Activated T-helper 1 cell treated with anti-CD3 and anti-CD28 coated beads, Interleukin-12 subunit alpha, Interleukin-12 subunit beta, Interleukin-2, Interleukin-4 antibody, amounts not matched to agents 30 ng/mL and 10 ng/mL and 1 ng/mL, durations not matched to agents 14 hours and 24 hours and 36 hours (primary cell): ENCODE measurements at regions not wholly inside any gene's neighbourhood (a gene's known extent, or its start where the extent isn't known, plus 50 kb on each side); places are given as distances from the start of the nearest gene placed in this dataset.

Experiments used
- DNase-seq: peaks from one replicate; pipeline ENCODE4 v3.0.0; 2021; ENCODE audit warnings: low spot score
- H3K27ac Mint-ChIP-seq: one replicate; pipeline ENCODE4 v1.8.0; 2021; ENCODE audit warnings: mild to moderate bottlenecking, mixed read lengths
- H3K27me3 Mint-ChIP-seq: one replicate; pipeline ENCODE4 v1.8.0; 2022; ENCODE audit warnings: mild to moderate bottlenecking, moderate library complexity, mixed read lengths; ENCODE audit not compliant: insufficient read depth
- H3K36me3 Mint-ChIP-seq: one replicate; pipeline ENCODE4 v1.8.0; 2021; ENCODE audit warnings: low read depth, mixed read lengths
- H3K4me1 Mint-ChIP-seq: one replicate; pipeline ENCODE4 v1.8.0; 2021; ENCODE audit warnings: low read depth, mixed read lengths
- H3K4me3 Mint-ChIP-seq: one replicate; pipeline ENCODE4 v1.8.0; 2021; ENCODE audit warnings: mild to moderate bottlenecking, moderate library complexity, mixed read lengths
- H3K9me3 Mint-ChIP-seq: one replicate; pipeline ENCODE4 v1.8.0; 2021; ENCODE audit warnings: mixed read lengths
- intact Hi-C: fragments of 100-400 bp; cut with micrococcal nuclease; formaldehyde crosslinking; loops from one replicate; pipeline ENCODE4 v1.15.1; 2024

DNA sequence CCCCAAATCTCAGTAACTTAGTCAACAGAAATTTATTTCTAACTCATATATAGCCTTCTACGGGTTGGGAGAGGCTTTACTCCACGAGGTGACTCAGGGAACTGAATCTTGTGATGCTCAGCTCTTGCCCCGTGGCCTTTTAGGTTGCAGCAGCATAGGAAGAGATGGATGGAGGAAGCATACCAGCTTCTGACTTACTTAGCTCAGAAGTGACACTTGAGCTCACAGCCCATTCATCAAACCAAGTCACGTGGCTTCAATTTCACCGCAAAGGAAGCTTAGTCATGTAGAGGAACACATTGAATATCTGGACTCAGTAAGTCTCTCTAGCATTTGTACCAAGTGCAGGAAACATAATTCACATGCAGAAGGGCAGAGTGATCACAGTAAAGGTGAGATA is 124.1 kb upstream of the KCNN2 start:
- Mint-ChIP-seq H3K4me3 (no peak overlapping the region), H3K27me3 (no peaks in the 10 kb centered on the region), H3K27ac (no peak overlapping the region), H3K9me3 (peaks cover 3% of the 10 kb centered on the region), H3K4me1 (no peaks in the 10 kb centered on the region), H3K36me3 (no peaks in the 10 kb centered on the region)
- intact Hi-C loops: no loop called here
- DNase-seq: no peak

DNA sequence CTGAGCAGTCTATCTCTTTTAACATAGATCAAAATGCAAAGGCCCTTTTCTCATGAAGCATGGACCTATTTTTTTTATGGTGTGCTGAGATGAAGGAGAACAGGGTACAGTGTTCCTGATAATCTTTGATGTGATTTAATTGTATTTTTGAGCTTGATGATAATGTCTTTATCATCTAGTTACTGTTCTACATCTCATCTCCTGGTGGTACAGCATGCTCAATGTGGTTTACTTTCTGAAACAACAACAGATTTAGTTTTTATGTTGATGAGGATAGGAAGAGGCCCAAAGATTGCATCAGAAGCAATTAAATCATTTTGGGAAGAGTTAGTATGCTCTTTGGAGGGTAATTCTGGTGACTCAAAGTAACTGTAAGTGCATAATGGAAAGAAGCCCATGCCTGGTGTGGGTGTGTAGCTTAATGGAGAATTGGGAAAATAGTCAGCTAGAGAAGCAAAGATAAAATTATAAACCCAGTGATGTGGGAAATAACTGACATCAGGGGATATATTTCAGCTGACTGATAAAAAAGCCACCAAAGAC is 123.0 kb upstream of the KCNN2 start:
- no peak overlapping the region for H3K4me3 Mint-ChIP-seq
- intact Hi-C loops: no loop called here
- H3K27ac Mint-ChIP-seq: no peak overlapping the region
- H3K4me1 Mint-ChIP-seq: no peaks in the 10 kb centered on the region
- peaks cover 3% of the 10 kb centered on the region for H3K9me3 Mint-ChIP-seq
- H3K36me3 Mint-ChIP-seq: no peaks in the 10 kb centered on the region
- no peaks in the 10 kb centered on the region for H3K27me3 Mint-ChIP-seq
- DNase-seq: no peak

DNA sequence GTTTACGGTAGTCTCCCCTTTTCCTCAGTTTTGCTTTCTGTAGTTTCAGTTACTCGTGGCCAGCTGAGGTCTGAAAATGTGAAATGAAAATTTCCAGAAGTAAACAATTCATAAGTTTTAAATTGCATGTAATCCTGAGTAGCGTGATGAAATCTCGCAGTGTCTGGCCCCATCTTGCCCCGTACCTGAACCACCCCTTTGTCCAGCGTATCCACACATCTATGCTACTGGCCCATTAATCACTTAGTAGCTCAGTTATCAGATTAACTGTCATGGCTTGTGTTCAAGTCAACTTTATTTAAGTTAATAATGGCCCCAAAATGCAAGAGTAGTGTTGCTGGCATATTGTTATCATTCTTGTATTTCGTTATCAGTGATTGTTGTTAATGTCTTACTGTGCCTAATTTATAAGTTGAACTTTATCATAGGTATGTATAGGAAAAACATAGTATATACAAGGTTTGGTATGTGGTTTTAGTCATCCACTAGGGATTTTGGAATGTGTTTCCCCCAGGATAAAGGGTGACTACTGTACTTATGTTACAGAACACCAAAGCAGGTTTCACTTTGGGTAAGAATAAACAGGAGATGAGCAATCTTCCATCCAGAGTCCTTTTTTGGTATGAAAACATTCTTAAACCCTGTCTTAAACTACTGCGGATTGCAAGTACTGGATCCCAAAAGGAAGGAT is 118.4 kb upstream of the KCNN2 start:
- Mint-ChIP-seq H3K27me3 (no peaks in the 10 kb centered on the region), H3K36me3 (no peaks in the 10 kb centered on the region), H3K4me1 (no peaks in the 10 kb centered on the region), H3K4me3 (no peak overlapping the region), H3K9me3 (no peaks in the 10 kb centered on the region), H3K27ac (no peak overlapping the region)
- intact Hi-C loops: no loop called here
- DNase-seq: no peak

DNA sequence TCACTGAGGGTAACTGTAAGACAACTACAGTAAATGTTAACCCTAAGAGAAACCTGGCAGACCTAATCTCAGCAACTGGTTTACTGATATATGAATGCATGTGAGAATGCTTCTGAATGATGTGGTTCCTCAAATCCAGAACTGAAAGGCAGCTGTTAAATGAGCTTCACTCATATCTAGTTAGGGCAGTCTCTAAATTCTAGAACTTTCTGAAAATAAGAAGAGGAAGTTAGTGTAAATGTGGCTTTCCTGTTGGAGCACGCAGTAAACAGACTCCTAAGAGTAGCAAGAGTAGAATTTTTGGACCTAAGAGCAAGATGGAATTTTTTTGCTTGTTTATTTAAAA is 117.9 kb upstream of the KCNN2 start:
- Mint-ChIP-seq H3K4me1 (no peaks in the 10 kb centered on the region), H3K4me3 (no peak overlapping the region), H3K27ac (no peak overlapping the region), H3K36me3 (no peaks in the 10 kb centered on the region), H3K27me3 (no peaks in the 10 kb centered on the region), H3K9me3 (no peaks in the 10 kb centered on the region)
- no peak for DNase-seq
- intact Hi-C loops: no loop called here

DNA sequence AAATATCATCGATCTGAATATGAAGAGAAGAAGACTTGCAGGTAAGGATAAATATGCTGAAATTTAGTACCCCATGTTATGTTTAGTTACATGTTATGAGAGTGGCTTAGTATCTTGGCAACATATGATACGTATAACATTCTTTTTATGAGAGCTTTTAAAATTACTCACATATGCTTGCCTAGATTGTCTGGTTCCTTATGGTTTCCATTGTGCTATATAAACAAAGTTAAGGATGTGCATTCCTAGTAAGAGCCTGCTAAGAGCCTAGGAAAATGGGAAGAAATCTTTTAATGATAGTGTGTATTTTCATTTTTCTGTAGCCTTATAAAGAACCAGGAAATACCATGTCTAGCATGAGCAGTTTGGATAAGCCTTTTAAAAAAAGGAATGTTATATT is 112.0 kb upstream of the KCNN2 start:
- H3K4me1 Mint-ChIP-seq: no peaks in the 10 kb centered on the region
- H3K27me3 Mint-ChIP-seq: no peaks in the 10 kb centered on the region
- no peaks in the 10 kb centered on the region for H3K36me3 Mint-ChIP-seq
- intact Hi-C loops: no loop called here
- DNase-seq: no peak
- H3K27ac Mint-ChIP-seq: no peak overlapping the region
- H3K9me3 Mint-ChIP-seq: no peaks in the 10 kb centered on the region
- no peak overlapping the region for H3K4me3 Mint-ChIP-seq

DNA sequence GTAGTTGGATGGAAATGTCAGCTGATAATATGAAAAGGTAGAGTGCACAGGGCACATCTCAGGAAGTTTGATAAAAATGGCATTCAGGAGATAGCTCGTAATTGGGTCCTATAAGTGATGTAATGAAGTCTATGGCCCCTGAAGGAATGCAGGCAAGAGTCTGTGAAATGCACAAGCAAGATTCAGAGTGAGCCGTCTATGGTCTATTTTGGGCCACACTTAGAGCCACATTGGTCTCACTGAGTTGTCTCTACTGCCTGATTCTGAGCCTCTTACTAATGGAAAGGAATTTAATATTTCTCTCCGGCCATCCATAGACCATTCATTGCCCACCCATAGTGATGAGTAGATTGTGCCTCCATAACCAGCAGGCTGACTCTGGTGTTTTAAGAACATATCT is 111.3 kb upstream of the KCNN2 start:
- intact Hi-C loops: no loop called here
- H3K27me3 Mint-ChIP-seq: no peaks in the 10 kb centered on the region
- no peaks in the 10 kb centered on the region for H3K9me3 Mint-ChIP-seq
- no peaks in the 10 kb centered on the region for H3K4me1 Mint-ChIP-seq
- H3K4me3 Mint-ChIP-seq: no peak overlapping the region
- no peaks in the 10 kb centered on the region for H3K36me3 Mint-ChIP-seq
- no peak for DNase-seq
- H3K27ac Mint-ChIP-seq: no peak overlapping the region

DNA sequence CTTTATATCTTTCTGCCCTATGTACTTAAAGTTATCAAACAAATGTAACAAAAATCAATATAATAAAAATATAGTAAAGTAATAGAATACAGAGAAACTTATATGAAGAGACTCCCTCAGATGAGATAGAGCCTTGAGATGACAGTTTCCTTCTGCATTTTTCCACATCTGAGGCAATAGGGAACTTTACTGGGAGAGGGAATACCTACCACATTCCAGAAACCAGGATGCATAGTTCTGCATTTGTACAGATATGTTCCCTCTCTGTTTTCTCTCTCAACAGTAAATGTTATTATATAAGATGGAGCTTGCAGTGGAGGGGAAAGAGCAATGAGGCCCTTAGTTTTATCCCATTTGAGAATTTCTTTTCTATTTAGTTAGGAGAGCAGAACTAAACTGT is 109.6 kb upstream of the KCNN2 start:
- H3K27me3 Mint-ChIP-seq: no peaks in the 10 kb centered on the region
- no peaks in the 10 kb centered on the region for H3K4me1 Mint-ChIP-seq
- H3K9me3 Mint-ChIP-seq: no peaks in the 10 kb centered on the region

DNA sequence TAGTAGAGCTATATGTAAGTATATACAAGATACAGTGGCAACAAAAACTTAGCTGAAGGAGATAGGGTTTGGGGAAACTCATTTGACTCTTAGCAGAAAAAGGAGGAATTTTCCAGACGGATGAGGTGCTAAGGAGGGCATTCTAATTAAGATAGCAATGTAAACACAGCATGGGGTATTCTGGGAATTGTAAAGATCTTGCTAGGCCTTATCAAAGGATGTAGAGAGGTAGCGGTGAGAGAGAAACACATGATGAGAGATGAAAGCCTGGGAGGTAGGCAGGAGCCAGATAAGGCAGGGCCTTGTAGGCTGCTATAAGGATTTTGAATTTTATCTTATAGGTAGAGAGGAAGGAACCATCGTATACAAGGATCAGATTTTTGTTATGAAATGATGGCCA is 106.6 kb upstream of the KCNN2 start:
- no peaks in the 10 kb centered on the region for H3K36me3 Mint-ChIP-seq
- H3K27me3 Mint-ChIP-seq: no peaks in the 10 kb centered on the region
- intact Hi-C loops: no loop called here
- DNase-seq: no peak
- no peaks in the 10 kb centered on the region for H3K9me3 Mint-ChIP-seq
- no peaks in the 10 kb centered on the region for H3K4me1 Mint-ChIP-seq
- no peak overlapping the region for H3K4me3 Mint-ChIP-seq
- no peak overlapping the region for H3K27ac Mint-ChIP-seq

More for the DNA sequence above, 109.6 kb upstream of the KCNN2 start:
- intact Hi-C loops: no loop called here
- DNase-seq: no peak
- H3K36me3 Mint-ChIP-seq: no peaks in the 10 kb centered on the region
- H3K4me3 Mint-ChIP-seq: no peak overlapping the region
- H3K27ac Mint-ChIP-seq: no peak overlapping the region

DNA sequence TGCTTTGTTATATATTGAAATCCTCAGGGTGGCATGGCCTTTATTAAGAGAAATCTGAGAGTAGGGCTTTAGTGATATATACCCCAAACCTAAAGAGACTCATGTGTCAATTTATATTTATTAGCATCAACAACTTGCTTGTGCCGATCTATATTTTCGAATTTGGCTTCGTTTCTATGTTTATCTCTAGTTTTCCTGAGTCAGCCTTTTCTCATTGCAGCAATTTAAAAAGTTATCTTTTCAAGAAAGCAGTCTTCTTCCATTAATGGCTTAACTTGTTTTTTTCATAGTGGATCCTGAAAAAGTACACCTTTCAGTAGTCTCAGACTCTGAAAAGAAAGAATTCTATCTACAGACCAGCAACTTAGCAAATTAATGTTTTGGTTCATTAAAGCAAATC is 99.9 kb upstream of the KCNN2 start:
- Mint-ChIP-seq H3K27ac (no peak overlapping the region), H3K9me3 (no peaks in the 10 kb centered on the region), H3K4me1 (no peaks in the 10 kb centered on the region), H3K4me3 (no peak overlapping the region), H3K27me3 (no peaks in the 10 kb centered on the region), H3K36me3 (no peaks in the 10 kb centered on the region)
- DNase-seq: no peak
- intact Hi-C loops: no loop called here

DNA sequence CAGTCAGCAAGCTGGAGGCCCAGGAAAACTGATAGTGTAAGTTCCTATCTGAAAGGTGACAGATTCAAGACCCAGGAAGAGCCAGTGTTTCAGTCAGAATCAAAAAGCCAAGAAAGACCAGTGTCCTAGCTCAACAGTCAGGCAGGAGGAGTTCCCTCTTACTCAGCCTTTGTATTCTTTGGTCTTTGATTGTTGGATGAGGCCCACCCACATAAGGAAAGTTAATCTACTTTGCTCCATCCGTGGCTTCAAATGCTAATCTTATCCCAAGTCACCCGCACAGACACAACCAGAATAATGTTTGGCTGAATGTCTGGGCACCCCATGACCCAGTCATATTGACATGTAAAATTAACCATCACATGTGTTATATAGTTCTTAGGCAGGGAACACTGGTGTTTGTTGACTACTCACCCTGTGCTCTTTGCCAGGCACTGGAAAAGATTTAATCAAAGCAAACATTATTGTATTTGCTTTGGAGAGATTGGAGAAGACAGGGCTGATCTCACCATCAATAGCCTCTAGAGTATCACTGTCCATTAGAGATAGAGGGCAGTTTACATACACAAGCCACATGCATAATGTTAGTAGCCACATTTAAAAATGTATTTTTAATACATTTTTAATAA is 96.3 kb upstream of the KCNN2 start:
- H3K27me3 Mint-ChIP-seq: no peaks in the 10 kb centered on the region
- H3K36me3 Mint-ChIP-seq: no peaks in the 10 kb centered on the region
- intact Hi-C loops: no loop called here
- H3K4me1 Mint-ChIP-seq: no peaks in the 10 kb centered on the region
- DNase-seq: no peak
- no peak overlapping the region for H3K27ac Mint-ChIP-seq
- no peak overlapping the region for H3K4me3 Mint-ChIP-seq
- no peaks in the 10 kb centered on the region for H3K9me3 Mint-ChIP-seq

DNA sequence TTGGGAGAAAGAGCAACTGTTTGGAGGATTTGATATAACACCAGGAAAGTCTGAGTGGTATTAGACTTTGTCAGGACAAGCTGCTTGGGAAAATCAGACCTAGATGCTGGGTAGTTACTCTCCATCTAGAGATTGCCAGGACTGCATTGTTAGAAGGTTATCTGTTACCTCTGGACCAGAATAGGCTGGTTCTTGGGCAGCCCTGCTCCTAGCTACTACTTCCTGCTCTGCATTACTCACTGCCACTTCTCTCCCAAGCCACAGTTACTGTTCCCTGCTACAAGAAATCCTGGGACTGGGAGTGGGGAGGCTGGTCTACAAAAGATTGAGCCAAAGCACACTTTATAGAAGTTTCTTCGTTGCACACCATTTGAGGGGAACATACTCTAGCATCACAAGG is 95.5 kb upstream of the KCNN2 start:
- Mint-ChIP-seq H3K27ac (no peak overlapping the region), H3K36me3 (no peaks in the 10 kb centered on the region), H3K4me3 (no peak overlapping the region), H3K4me1 (no peaks in the 10 kb centered on the region), H3K27me3 (no peaks in the 10 kb centered on the region), H3K9me3 (no peaks in the 10 kb centered on the region)
- DNase-seq: no peak
- intact Hi-C loops: no loop called here

DNA sequence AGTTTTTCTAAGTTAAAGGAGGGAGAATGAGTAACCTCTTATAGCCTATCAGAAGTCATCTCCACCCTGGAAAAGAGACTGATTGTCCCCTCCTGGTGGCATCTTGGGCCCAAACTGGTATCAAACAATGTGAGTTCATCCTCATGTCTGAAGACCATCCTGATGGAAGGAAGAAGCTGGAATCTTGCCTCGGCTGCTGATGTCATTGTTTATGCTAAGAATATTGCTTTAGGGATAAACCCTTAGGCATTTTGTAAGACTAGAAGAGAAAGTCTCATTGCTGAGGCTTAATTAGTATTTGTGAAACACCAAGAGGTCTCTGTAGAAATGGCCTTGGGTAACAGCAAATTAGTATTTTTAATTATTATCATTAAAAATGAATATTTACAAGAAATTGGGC is 65.7 kb upstream of the KCNN2 start:
- Mint-ChIP-seq H3K27me3 (no peaks in the 10 kb centered on the region), H3K9me3 (no peaks in the 10 kb centered on the region), H3K4me3 (no peak overlapping the region), H3K4me1 (no peaks in the 10 kb centered on the region), H3K27ac (no peak overlapping the region), H3K36me3 (no peaks in the 10 kb centered on the region)
- no peak for DNase-seq
- intact Hi-C loops: no loop called here

DNA sequence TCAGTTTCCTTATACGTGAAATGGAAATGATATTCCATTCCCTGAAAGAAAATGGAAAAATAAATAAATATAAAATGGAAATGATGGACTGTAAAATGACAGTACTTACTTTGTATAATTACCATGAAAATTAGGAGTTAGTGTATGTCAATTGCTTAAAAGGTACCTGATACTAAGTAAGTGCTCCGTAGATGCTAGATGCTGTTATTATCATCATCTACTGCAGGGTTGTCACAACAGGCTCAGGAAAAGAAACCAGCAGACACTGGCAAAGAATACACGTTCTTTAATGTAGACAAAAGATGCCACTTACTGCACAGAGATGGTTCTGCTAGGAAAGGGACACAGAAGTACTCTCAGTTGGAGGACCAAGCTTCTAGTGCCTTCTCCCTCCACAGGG is 64.0 kb upstream of the KCNN2 start:
- no peak for DNase-seq
- Mint-ChIP-seq H3K9me3 (no peaks in the 10 kb centered on the region), H3K27me3 (no peaks in the 10 kb centered on the region), H3K4me1 (no peaks in the 10 kb centered on the region), H3K36me3 (no peaks in the 10 kb centered on the region), H3K27ac (no peak overlapping the region), H3K4me3 (no peak overlapping the region)
- intact Hi-C loops: no loop called here
